ENCODE measurements at regions not wholly inside any gene's neighbourhood (a gene's known extent, or its start where the extent isn't known, plus 50 kb on each side); places are given as distances from the start of the nearest gene placed in this dataset.

GRCh38 chr6:159461266-159461665 lies 231.8 kb downstream of the SOD2 start:
- no peak for TF ChIP-seq CTCF (IDR thresholded peaks at IDR 0.05; ENCODE audit: low read length)
- no peak for TF ChIP-seq EZH2 (IDR thresholded peaks at IDR 0.05; ENCODE audit: borderline replicate concordance, low read length)
